ENCODE measurements at regions not wholly inside any gene's neighbourhood (a gene's known extent, or its start where the extent isn't known, plus 50 kb on each side); places are given as distances from the start of the nearest gene placed in this dataset.

GRCh38 chr5:171521679-171522078 lies 102.2 kb downstream of the FGF18 start:
- H4K20me1 ChIP-seq (ENCODE audit: low read depth, low read length) = no peaks in the 10 kb centered on the region
- TF ChIP-seq EZH2phosphoT487 (conservative IDR thresholded peaks at IDR 0.05; ENCODE audit: low read length) (no peak), CTCF (IDR thresholded peaks at IDR 0.05; ENCODE audit: insufficient read depth, low read length, poor library complexity, severe bottlenecking) (no peak)
- H3K27me3 ChIP-seq (ENCODE audit: low read length) = no peaks in the 10 kb centered on the region
- H3K4me2 ChIP-seq (ENCODE audit: low read depth, low read length, poor library complexity, severe bottlenecking) = no peak overlapping the region
- H3K27ac ChIP-seq (ENCODE audit: low read depth, low read length) = no peak overlapping the region
- no peaks in the 10 kb centered on the region for H3K9me2 ChIP-seq (replicated peaks; ENCODE audit: insufficient read depth, low read length)
- H3F3A ChIP-seq (ENCODE audit: insufficient read depth) = no peaks in the 10 kb centered on the region
- H3K36me3 ChIP-seq (ENCODE audit: low read length) = no peaks in the 10 kb centered on the region
- no peak overlapping the region for H2AFZ ChIP-seq (ENCODE audit: low read depth, low read length, severe bottlenecking)
- no peaks in the 10 kb centered on the region for H3K79me2 ChIP-seq (ENCODE audit: insufficient read depth, low read length)
- no peak overlapping the region for H3K9ac ChIP-seq (ENCODE audit: low read length)
- H3K9me3 ChIP-seq (ENCODE audit: insufficient read depth, low read length) = no peaks in the 10 kb centered on the region
- H3K4me3 ChIP-seq (ENCODE audit: insufficient read depth, low read length, poor library complexity, severe bottlenecking) = no peak overlapping the region

- no peaks in the 10 kb centered on the region for H3K79me2 ChIP-seq (ENCODE audit: insufficient read depth, low read length)
- H3K4me3 ChIP-seq (ENCODE audit: insufficient read depth, low read length, poor library complexity, severe bottlenecking) = no peak overlapping the region
- no peaks in the 10 kb centered on the region for H3F3A ChIP-seq (ENCODE audit: insufficient read depth)
- H2AFZ ChIP-seq (ENCODE audit: low read depth, low read length, severe bottlenecking) = no peak overlapping the region
- no peak overlapping the region for H3K27ac ChIP-seq (ENCODE audit: low read depth, low read length)
- H3K9ac ChIP-seq (ENCODE audit: low read length) = no peak overlapping the region
- H3K27me3 ChIP-seq (ENCODE audit: low read length) = no peaks in the 10 kb centered on the region
- H3K36me3 ChIP-seq (ENCODE audit: low read length) = no peaks in the 10 kb centered on the region
- no peaks in the 10 kb centered on the region for H3K9me3 ChIP-seq (ENCODE audit: insufficient read depth, low read length)
- H3K4me2 ChIP-seq (ENCODE audit: low read depth, low read length, poor library complexity, severe bottlenecking) = no peak overlapping the region
- no peaks in the 10 kb centered on the region for H4K20me1 ChIP-seq (ENCODE audit: low read depth, low read length)
- no peaks in the 10 kb centered on the region for H3K9me2 ChIP-seq (replicated peaks; ENCODE audit: insufficient read depth, low read length)
- no peak for TF ChIP-seq CTCF (IDR thresholded peaks at IDR 0.05; ENCODE audit: insufficient read depth, low read length, poor library complexity, severe bottlenecking)
- TF ChIP-seq EZH2phosphoT487 (conservative IDR thresholded peaks at IDR 0.05; ENCODE audit: low read length) = no peak
Observed at GRCh38 chr5:171523781-171524180, 104.3 kb downstream of the FGF18 start.

GRCh38 chr5:171524466-171524865 lies 105.0 kb downstream of the FGF18 start:
- Histone ChIP-seq H3K27ac (ENCODE audit: low read depth, low read length) (no peak overlapping the region), H4K20me1 (ENCODE audit: low read depth, low read length) (no peaks in the 10 kb centered on the region), H3K27me3 (ENCODE audit: low read length) (no peaks in the 10 kb centered on the region), H3K9ac (ENCODE audit: low read length) (no peak overlapping the region), H3K4me3 (ENCODE audit: insufficient read depth, low read length, poor library complexity, severe bottlenecking) (no peak overlapping the region), H3K36me3 (ENCODE audit: low read length) (no peaks in the 10 kb centered on the region), H3K79me2 (ENCODE audit: insufficient read depth, low read length) (no peaks in the 10 kb centered on the region), H3K9me2 (replicated peaks; ENCODE audit: insufficient read depth, low read length) (no peaks in the 10 kb centered on the region), H3K4me2 (ENCODE audit: low read depth, low read length, poor library complexity, severe bottlenecking) (no peak overlapping the region), H3K9me3 (ENCODE audit: insufficient read depth, low read length) (no peaks in the 10 kb centered on the region), H2AFZ (ENCODE audit: low read depth, low read length, severe bottlenecking) (no peak overlapping the region), H3F3A (ENCODE audit: insufficient read depth) (no peaks in the 10 kb centered on the region)
- TF ChIP-seq EZH2phosphoT487 (conservative IDR thresholded peaks at IDR 0.05; ENCODE audit: low read length) = no peak
- no peak for TF ChIP-seq CTCF (IDR thresholded peaks at IDR 0.05; ENCODE audit: insufficient read depth, low read length, poor library complexity, severe bottlenecking)
